ENCODE measurements at regions not wholly inside any gene's neighbourhood (a gene's known extent, or its start where the extent isn't known, plus 50 kb on each side); places are given as distances from the start of the nearest gene placed in this dataset.
A peak's percentile ranks its signal among the peaks of the same experiment; 100 is the strongest.

DNA sequence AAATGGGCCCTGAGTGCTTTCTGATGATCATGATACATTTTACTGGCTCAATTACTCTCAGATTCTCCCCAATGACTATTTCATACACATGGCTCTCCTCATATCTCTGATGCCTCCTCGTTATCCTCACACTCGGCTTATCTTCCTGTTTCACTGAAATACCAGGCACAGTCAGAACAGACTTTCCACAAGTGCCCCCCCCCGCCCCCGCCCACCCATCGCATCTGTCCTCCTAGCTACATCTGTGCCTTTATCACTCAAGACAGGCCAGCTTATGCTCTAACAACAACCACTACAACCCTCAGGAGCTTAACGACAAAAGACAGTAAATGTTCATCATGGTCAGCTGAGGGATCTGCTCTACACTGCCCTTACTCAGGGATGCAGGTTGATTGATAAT, 610.6 kb upstream of the DIPK2B start:
- Histone ChIP-seq H3K4me3 (no peak overlapping the region), H3K36me3 (no peaks in the 10 kb centered on the region), H3K4me1 (no peaks in the 10 kb centered on the region), H3K9me3 (no peaks in the 10 kb centered on the region), H3K27me3 (no peaks in the 10 kb centered on the region), H3K27ac (no peak overlapping the region)
- no peak for DNase-seq
- no peak for TF ChIP-seq POLR2AphosphoS5 (IDR thresholded peaks at IDR 0.05)
- TF ChIP-seq, protein P1, sequence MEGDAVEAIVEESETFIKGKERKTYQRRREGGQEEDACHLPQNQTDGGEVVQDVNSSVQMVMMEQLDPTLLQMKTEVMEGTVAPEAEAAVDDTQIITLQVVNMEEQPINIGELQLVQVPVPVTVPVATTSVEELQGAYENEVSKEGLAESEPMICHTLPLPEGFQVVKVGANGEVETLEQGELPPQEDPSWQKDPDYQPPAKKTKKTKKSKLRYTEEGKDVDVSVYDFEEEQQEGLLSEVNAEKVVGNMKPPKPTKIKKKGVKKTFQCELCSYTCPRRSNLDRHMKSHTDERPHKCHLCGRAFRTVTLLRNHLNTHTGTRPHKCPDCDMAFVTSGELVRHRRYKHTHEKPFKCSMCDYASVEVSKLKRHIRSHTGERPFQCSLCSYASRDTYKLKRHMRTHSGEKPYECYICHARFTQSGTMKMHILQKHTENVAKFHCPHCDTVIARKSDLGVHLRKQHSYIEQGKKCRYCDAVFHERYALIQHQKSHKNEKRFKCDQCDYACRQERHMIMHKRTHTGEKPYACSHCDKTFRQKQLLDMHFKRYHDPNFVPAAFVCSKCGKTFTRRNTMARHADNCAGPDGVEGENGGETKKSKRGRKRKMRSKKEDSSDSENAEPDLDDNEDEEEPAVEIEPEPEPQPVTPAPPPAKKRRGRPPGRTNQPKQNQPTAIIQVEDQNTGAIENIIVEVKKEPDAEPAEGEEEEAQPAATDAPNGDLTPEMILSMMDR (IDR thresholded peaks at IDR 0.05) = no peak
- TF ChIP-seq POLR2A (IDR thresholded peaks at IDR 0.05) = no peak
- no peak for TF ChIP-seq EP300 (IDR thresholded peaks at IDR 0.05; ENCODE audit: low read depth)
- intact Hi-C loops (cut with DNase I; ENCODE audit: low total_unique reads) = no loop called here
- in situ Hi-C loops (cut with MboI; ENCODE audit: low pct_ligation_motif_present in 1 of 4, low pct_unique_long_range_greater_than_20kb in 1 of 4, low sequenced_read_pairs in 3 of 4) = no loop called here
- 70 to 80% methylated on average over 2 to 6 of the region's 6 CpGs for WGBS, 2 donors (ENCODE audit: low coverage in 1 of 2)

DNA sequence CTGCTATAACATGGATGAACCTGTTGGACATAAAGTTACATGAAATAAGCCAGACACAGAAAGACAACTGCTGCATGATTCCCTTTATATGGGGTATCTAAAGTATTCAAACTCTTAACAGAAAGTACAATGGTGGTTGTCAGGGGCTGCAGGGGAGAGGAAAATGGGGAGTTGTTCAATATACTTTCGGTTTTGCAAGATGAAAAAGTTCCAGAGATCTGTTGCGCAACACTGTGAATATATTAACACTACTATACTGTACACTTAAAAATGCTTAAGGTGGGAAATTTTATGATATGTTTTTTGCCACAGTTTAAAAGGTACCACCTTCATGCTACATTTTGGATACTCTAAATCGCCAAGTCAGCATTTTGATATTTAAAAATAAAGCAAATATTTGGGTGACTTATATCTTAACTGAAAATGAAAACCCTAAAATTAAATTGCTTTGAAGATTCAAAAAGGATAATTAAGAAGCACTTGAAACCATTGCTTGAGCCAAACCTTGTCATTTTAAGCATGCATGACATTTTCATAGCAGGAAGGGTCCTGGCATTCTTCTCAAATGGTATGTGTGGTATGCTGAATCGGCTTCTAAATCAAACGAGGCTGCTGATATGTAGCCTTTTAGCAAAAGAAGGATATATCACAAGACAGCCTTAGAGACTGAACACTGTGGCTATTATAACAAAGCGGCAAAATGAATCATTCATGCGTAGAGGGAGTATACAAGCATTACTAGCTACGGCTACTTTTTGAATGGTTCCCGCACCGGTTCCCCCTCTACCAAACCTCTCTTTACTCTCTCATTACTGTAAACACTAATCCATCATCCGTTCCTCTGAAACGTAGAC, 607.1 kb upstream of the DIPK2B start:
- in situ Hi-C loops (cut with MboI; ENCODE audit: low pct_ligation_motif_present in 1 of 4, low pct_unique_long_range_greater_than_20kb in 1 of 4, low sequenced_read_pairs in 3 of 4) = no loop called here
- Histone ChIP-seq H3K9me3 (no peaks in the 10 kb centered on the region), H3K27me3 (no peaks in the 10 kb centered on the region), H3K4me1 (no peaks in the 10 kb centered on the region), H3K4me3 (no peak overlapping the region), H3K27ac (peak overlapping the region in 3 of 4 donors; percentile 0 to 67 (median 16)), H3K36me3 (no peaks in the 10 kb centered on the region)
- no peak for DNase-seq
- 57 to 70% methylated on average over 1 to 12 of the region's 12 CpGs for WGBS, 2 donors (ENCODE audit: low coverage in 1 of 2)
- intact Hi-C loops (cut with DNase I; ENCODE audit: low total_unique reads) = no loop called here
- TF ChIP-seq POLR2A (IDR thresholded peaks at IDR 0.05) (no peak), EP300 (IDR thresholded peaks at IDR 0.05; ENCODE audit: low read depth) (no peak), POLR2AphosphoS5 (IDR thresholded peaks at IDR 0.05) (no peak)
- TF ChIP-seq, protein P1 (IDR thresholded peaks at IDR 0.05) = no peak

GRCh38 chrX:45806410-45807121, 605.9 kb upstream of the DIPK2B start:
- no peaks in the 10 kb centered on the region for H3K36me3 ChIP-seq
- peak overlapping the region in 1 of 4 donors; percentile 37 for H3K4me3 ChIP-seq
- no peak for TF ChIP-seq EP300 (IDR thresholded peaks at IDR 0.05; ENCODE audit: low read depth)
- TF ChIP-seq POLR2A (IDR thresholded peaks at IDR 0.05) = no peak
- TF ChIP-seq, protein P1 (IDR thresholded peaks at IDR 0.05) = no peak
- TF ChIP-seq POLR2AphosphoS5 (IDR thresholded peaks at IDR 0.05) = no peak
- H3K27ac ChIP-seq = peak overlapping the region; percentile 8 to 67 (median 56)
- H3K27me3 ChIP-seq = no peaks in the 10 kb centered on the region
- no peaks in the 10 kb centered on the region for H3K4me1 ChIP-seq
- intact Hi-C loops (cut with DNase I; ENCODE audit: low total_unique reads) = no loop called here
- no peak for DNase-seq
- in situ Hi-C loops (cut with MboI; ENCODE audit: low pct_ligation_motif_present in 1 of 4, low pct_unique_long_range_greater_than_20kb in 1 of 4, low sequenced_read_pairs in 3 of 4) = no loop called here
- 55 to 60% methylated on average over 3 to 10 of the region's 10 CpGs for WGBS, 2 donors (ENCODE audit: low coverage in 1 of 2)
- no peaks in the 10 kb centered on the region for H3K9me3 ChIP-seq

DNA sequence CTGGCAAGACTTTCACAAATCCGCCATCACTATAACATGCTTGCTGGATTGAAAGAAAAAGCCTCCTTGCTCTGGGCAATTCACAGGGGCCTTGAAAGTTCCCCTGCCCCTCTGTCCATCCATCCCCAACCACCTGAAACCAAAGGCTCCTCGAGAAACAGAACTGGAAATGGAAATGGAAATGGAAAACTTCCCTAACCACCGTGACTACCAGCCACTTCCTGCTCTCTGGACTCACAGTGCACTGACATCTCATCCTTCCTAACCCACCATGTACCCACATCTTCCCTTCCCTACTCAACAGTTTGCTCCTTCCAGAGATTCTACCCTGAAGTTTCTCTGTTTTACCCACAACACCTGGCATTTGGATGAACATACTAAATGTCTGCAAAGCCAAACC, 603.6 kb upstream of the DIPK2B start:
- intact Hi-C loops (cut with DNase I; ENCODE audit: low total_unique reads) (no loop called here), in situ Hi-C loops (cut with MboI; ENCODE audit: low pct_ligation_motif_present in 1 of 4, low pct_unique_long_range_greater_than_20kb in 1 of 4, low sequenced_read_pairs in 3 of 4) (no loop called here)
- no peaks in the 10 kb centered on the region for H3K9me3 ChIP-seq
- no peaks in the 10 kb centered on the region for H3K36me3 ChIP-seq
- no peak for TF ChIP-seq EP300 (IDR thresholded peaks at IDR 0.05; ENCODE audit: low read depth)
- TF ChIP-seq, protein P1 (IDR thresholded peaks at IDR 0.05) = no peak
- DNase-seq = no peak
- WGBS, 2 donors (ENCODE audit: low coverage in 1 of 2) = 63 to 100% methylated on average over 1 to 3 of the region's 3 CpGs
- H3K27me3 ChIP-seq = no peaks in the 10 kb centered on the region
- no peak overlapping the region for H3K27ac ChIP-seq
- H3K4me1 ChIP-seq = no peaks in the 10 kb centered on the region
- no peak overlapping the region for H3K4me3 ChIP-seq

Data from transverse colon (tissue), 4 donors.